ENCODE measurements at regions not wholly inside any gene's neighbourhood (a gene's known extent, or its start where the extent isn't known, plus 50 kb on each side); places are given as distances from the start of the nearest gene placed in this dataset.

DNA sequence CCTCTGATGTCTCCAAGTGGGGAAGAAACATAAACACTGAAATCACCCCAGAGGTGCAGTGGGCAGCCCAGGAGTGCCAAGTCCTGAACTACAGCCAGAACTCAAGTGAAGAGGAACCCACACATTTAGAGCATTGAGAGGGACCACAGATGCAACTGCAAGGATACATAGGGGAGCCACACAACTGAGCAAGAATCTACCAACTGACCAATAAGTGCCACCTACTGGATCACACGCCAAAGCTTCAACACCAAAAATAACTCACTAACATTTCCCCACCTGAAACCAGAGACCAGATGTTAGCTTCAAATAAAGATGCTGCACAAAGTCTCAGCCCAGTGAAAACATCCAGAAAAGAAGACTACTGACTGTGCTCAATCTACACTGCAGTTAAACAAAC, 276.7 kb upstream of the GRIA3 start:
- no peaks in the 10 kb centered on the region for H3K27me3 ChIP-seq
- H3K9me3 ChIP-seq = no peaks in the 10 kb centered on the region
- intact Hi-C loops (cut with DNase I; ENCODE audit: low total_unique reads) = no loop called here
- H3K36me3 ChIP-seq = no peaks in the 10 kb centered on the region
- H3K4me3 ChIP-seq = no peak overlapping the region
- no peak for DNase-seq
- no peak for TF ChIP-seq CTCF (IDR thresholded peaks at IDR 0.05)
- TF ChIP-seq POLR2A (IDR thresholded peaks at IDR 0.05) = no peak
- H3K4me1 ChIP-seq = no peaks in the 10 kb centered on the region
- no peak overlapping the region for H3K27ac ChIP-seq

- Histone ChIP-seq H3K4me1 (no peaks in the 10 kb centered on the region), H3K27ac (no peak overlapping the region), H3K9me3 (no peaks in the 10 kb centered on the region), H3K4me3 (no peak overlapping the region), H3K36me3 (no peaks in the 10 kb centered on the region), H3K27me3 (no peaks in the 10 kb centered on the region)
- TF ChIP-seq POLR2A (IDR thresholded peaks at IDR 0.05) = no peak
- TF ChIP-seq CTCF (IDR thresholded peaks at IDR 0.05) = no peak
- intact Hi-C loops (cut with DNase I; ENCODE audit: low total_unique reads) = no loop called here
- DNase-seq = no peak
These were observed 273.4 kb upstream of the GRIA3 start for GRCh38 chrX:122910697-122911096.

- Histone ChIP-seq H3K4me3 (no peak overlapping the region), H3K36me3 (no peaks in the 10 kb centered on the region), H3K4me1 (no peaks in the 10 kb centered on the region), H3K9me3 (no peaks in the 10 kb centered on the region), H3K27ac (no peak overlapping the region), H3K27me3 (no peaks in the 10 kb centered on the region)
- TF ChIP-seq POLR2A (IDR thresholded peaks at IDR 0.05) = no peak
- TF ChIP-seq CTCF (IDR thresholded peaks at IDR 0.05) = no peak
- intact Hi-C loops (cut with DNase I; ENCODE audit: low total_unique reads) = no loop called here
- DNase-seq = no peak
These were observed 270.9 kb upstream of the GRIA3 start for GRCh38 chrX:122913134-122913533.

DNA sequence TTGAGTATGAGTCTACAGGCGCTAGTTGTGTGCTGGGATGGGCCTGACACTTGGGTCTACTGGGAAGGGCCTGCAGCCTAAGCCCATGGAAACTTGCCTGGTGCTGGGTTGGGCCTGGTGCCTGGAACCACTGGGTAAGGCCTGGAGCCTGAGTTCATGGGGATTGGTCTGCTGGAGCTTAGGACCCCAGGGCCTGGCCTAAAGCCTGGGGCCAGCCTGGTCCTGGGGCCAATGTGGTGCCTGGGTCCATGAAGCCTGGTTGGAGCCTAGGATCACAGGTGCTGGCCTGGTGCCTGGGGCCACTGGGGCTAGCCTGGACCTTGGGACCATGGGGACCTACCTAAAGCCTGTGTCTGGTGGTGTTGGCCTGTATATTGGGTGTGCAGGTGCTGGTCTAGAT, 270.3 kb upstream of the GRIA3 start:
- intact Hi-C loops (cut with DNase I; ENCODE audit: low total_unique reads) = no loop called here

DNA sequence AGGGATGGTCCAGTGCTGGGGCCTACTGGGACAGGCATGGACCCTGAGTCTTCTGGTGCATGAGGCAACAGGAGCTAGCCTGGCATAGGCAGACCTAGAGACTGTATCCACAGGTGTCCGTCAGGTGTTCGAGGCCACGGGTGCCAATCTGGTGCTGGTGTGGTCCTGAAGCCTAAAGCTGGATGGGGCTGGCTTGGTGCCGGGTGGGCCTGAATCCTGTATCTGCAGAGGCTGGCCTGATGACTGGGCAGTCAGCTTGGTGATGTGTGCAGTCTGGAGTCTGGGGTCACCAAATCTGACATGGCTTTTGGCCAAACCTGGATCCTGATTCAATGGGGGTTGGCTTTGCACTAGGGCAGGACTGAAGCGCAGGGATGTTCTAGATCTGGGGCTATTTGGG, 269.8 kb upstream of the GRIA3 start:
- intact Hi-C loops (cut with DNase I; ENCODE audit: low total_unique reads) = no loop called here
- no peak for DNase-seq
- no peak for TF ChIP-seq POLR2A (IDR thresholded peaks at IDR 0.05)
- no peak for TF ChIP-seq CTCF (IDR thresholded peaks at IDR 0.05)

More for the DNA sequence above, 270.3 kb upstream of the GRIA3 start:
- DNase-seq = no peak
- Histone ChIP-seq H3K36me3 (no peaks in the 10 kb centered on the region), H3K4me1 (no peaks in the 10 kb centered on the region), H3K9me3 (no peaks in the 10 kb centered on the region), H3K4me3 (no peak overlapping the region), H3K27me3 (no peaks in the 10 kb centered on the region), H3K27ac (no peak overlapping the region)
- TF ChIP-seq CTCF (IDR thresholded peaks at IDR 0.05) (no peak), POLR2A (IDR thresholded peaks at IDR 0.05) (no peak)

More for the DNA sequence above, 269.8 kb upstream of the GRIA3 start:
- Histone ChIP-seq H3K36me3 (no peaks in the 10 kb centered on the region), H3K27ac (no peak overlapping the region), H3K4me3 (no peak overlapping the region), H3K9me3 (no peaks in the 10 kb centered on the region), H3K27me3 (no peaks in the 10 kb centered on the region), H3K4me1 (no peaks in the 10 kb centered on the region)
